K562 (cell line): ENCODE measurements at regions not wholly inside any gene's neighbourhood (a gene's known extent, or its start where the extent isn't known, plus 50 kb on each side); places are given as distances from the start of the nearest gene placed in this dataset.

ENCODE experiments used
- CBFA2T2 ChIP-seq: fragments of 450-650 bp; conservative IDR thresholded peaks from 2 replicates; pipeline ENCODE4 v1.6.1; 2017; ENCODE audit warnings: mild to moderate bottlenecking
- CEBPG ChIP-seq, 3 experiments: fragments of 200-800 bp in 1 of 3; sonication (Bioruptor generic) in 1 of 3; sonication (generic) in 1 of 3; formaldehyde crosslinking in 1 of 3; IDR thresholded peaks in 2 of 3; conservative IDR thresholded peaks in 1 of 3; 2 replicates each; pipeline versions ENCODE4 v1.6.1 to v1.8.0; 2016 to 2022; ENCODE audit warnings: missing compliant biosample characterization in 2 of 3, missing genetic modification characterization in 2 of 3, mild to moderate bottlenecking in 1 of 3, missing genetic modification reagents in 1 of 3
- FOSL1 ChIP-seq: fragments of 200-800 bp; sonication (Bioruptor generic); conservative IDR thresholded peaks from 2 replicates; pipeline ENCODE4 v1.6.1; 2016; ENCODE audit warnings: missing genetic modification characterization, missing compliant biosample characterization
- HINFP ChIP-seq: fragments of 450-650 bp; conservative IDR thresholded peaks from 2 replicates; pipeline ENCODE4 v1.6.1; 2016; ENCODE audit warnings: missing genetic modification characterization, low read depth, mild to moderate bottlenecking, control low read depth, missing compliant biosample characterization
- KDM5B ChIP-seq: fragments of 200-600 bp; sonication (generic); IDR thresholded peaks from 2 replicates; pipeline ENCODE4 v1.6.1; 2012; ENCODE audit warnings: low read depth, mild to moderate bottlenecking, moderate library complexity, low read length, control low read depth, inconsistent platforms; ENCODE audit not compliant: insufficient replicate concordance
- ZNF445 ChIP-seq: fragments of 250-450 bp; sonication (Bioruptor Pico); IDR thresholded peaks from 2 replicates; pipeline ENCODE4 v1.4.0; 2020; ENCODE audit warnings: low read depth, mild to moderate bottlenecking, moderate library complexity
- ZNF57 ChIP-seq: fragments of 450-650 bp; formaldehyde crosslinking; IDR thresholded peaks from 2 replicates; pipeline ENCODE4 v1.4.0; 2020; ENCODE audit warnings: mild to moderate bottlenecking, moderate library complexity
- TF ChIP-seq, protein P1 (sequence below): fragments of 200-600 bp; sonication (generic); IDR thresholded peaks from one replicate; pipeline ENCODE4 v1.6.1; 2012; ENCODE audit warnings: mild to moderate bottlenecking, low read depth, low read length, inconsistent platforms
- TF ChIP-seq, protein P2 (sequence below): sonication (generic); formaldehyde crosslinking; IDR thresholded peaks from 2 replicates; pipeline ENCODE4 v1.8.1; 2023; ENCODE audit warnings: mild to moderate bottlenecking, missing genetic modification reagents
- TF ChIP-seq, protein P3 (sequence below), 3 experiments: fragments of 200-800 bp in 1 of 3; sonication (Bioruptor generic) in 1 of 3; sonication (generic) in 1 of 3; formaldehyde crosslinking in 1 of 3; IDR thresholded peaks; 2 replicates each; pipeline versions ENCODE4 v1.6.1 to v1.8.0; 2016 to 2022; ENCODE audit warnings: mild to moderate bottlenecking in 2 of 3, missing compliant biosample characterization in 2 of 3, missing genetic modification characterization in 2 of 3, missing genetic modification reagents in 1 of 3

DNA sequence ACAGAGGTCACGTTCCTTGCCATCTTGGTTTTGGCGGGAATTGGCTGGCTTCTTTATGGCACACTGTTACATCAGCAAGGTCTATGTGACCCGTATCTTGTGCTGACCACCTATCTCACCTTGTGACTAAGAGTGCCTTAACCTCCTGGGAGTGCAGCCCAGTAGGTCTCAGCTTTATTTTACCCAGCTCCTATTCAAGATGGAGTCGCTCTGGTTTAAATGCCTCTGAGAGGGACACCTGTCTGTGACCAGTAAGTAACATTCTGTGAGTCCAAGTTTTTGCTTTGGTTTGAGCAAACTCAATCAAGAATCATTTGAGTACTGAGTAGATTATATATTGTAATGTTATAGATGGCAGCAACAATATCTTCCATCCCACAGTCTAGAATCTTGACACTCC lies 85.0 kb downstream of the BMP2 start (continued):
- TF ChIP-seq, protein P1, sequence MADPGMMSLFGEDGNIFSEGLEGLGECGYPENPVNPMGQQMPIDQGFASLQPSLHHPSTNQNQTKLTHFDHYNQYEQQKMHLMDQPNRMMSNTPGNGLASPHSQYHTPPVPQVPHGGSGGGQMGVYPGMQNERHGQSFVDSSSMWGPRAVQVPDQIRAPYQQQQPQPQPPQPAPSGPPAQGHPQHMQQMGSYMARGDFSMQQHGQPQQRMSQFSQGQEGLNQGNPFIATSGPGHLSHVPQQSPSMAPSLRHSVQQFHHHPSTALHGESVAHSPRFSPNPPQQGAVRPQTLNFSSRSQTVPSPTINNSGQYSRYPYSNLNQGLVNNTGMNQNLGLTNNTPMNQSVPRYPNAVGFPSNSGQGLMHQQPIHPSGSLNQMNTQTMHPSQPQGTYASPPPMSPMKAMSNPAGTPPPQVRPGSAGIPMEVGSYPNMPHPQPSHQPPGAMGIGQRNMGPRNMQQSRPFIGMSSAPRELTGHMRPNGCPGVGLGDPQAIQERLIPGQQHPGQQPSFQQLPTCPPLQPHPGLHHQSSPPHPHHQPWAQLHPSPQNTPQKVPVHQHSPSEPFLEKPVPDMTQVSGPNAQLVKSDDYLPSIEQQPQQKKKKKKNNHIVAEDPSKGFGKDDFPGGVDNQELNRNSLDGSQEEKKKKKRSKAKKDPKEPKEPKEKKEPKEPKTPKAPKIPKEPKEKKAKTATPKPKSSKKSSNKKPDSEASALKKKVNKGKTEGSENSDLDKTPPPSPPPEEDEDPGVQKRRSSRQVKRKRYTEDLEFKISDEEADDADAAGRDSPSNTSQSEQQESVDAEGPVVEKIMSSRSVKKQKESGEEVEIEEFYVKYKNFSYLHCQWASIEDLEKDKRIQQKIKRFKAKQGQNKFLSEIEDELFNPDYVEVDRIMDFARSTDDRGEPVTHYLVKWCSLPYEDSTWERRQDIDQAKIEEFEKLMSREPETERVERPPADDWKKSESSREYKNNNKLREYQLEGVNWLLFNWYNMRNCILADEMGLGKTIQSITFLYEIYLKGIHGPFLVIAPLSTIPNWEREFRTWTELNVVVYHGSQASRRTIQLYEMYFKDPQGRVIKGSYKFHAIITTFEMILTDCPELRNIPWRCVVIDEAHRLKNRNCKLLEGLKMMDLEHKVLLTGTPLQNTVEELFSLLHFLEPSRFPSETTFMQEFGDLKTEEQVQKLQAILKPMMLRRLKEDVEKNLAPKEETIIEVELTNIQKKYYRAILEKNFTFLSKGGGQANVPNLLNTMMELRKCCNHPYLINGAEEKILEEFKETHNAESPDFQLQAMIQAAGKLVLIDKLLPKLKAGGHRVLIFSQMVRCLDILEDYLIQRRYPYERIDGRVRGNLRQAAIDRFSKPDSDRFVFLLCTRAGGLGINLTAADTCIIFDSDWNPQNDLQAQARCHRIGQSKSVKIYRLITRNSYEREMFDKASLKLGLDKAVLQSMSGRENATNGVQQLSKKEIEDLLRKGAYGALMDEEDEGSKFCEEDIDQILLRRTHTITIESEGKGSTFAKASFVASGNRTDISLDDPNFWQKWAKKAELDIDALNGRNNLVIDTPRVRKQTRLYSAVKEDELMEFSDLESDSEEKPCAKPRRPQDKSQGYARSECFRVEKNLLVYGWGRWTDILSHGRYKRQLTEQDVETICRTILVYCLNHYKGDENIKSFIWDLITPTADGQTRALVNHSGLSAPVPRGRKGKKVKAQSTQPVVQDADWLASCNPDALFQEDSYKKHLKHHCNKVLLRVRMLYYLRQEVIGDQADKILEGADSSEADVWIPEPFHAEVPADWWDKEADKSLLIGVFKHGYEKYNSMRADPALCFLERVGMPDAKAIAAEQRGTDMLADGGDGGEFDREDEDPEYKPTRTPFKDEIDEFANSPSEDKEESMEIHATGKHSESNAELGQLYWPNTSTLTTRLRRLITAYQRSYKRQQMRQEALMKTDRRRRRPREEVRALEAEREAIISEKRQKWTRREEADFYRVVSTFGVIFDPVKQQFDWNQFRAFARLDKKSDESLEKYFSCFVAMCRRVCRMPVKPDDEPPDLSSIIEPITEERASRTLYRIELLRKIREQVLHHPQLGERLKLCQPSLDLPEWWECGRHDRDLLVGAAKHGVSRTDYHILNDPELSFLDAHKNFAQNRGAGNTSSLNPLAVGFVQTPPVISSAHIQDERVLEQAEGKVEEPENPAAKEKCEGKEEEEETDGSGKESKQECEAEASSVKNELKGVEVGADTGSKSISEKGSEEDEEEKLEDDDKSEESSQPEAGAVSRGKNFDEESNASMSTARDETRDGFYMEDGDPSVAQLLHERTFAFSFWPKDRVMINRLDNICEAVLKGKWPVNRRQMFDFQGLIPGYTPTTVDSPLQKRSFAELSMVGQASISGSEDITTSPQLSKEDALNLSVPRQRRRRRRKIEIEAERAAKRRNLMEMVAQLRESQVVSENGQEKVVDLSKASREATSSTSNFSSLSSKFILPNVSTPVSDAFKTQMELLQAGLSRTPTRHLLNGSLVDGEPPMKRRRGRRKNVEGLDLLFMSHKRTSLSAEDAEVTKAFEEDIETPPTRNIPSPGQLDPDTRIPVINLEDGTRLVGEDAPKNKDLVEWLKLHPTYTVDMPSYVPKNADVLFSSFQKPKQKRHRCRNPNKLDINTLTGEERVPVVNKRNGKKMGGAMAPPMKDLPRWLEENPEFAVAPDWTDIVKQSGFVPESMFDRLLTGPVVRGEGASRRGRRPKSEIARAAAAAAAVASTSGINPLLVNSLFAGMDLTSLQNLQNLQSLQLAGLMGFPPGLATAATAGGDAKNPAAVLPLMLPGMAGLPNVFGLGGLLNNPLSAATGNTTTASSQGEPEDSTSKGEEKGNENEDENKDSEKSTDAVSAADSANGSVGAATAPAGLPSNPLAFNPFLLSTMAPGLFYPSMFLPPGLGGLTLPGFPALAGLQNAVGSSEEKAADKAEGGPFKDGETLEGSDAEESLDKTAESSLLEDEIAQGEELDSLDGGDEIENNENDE: no peak
- TF ChIP-seq, protein P2, sequence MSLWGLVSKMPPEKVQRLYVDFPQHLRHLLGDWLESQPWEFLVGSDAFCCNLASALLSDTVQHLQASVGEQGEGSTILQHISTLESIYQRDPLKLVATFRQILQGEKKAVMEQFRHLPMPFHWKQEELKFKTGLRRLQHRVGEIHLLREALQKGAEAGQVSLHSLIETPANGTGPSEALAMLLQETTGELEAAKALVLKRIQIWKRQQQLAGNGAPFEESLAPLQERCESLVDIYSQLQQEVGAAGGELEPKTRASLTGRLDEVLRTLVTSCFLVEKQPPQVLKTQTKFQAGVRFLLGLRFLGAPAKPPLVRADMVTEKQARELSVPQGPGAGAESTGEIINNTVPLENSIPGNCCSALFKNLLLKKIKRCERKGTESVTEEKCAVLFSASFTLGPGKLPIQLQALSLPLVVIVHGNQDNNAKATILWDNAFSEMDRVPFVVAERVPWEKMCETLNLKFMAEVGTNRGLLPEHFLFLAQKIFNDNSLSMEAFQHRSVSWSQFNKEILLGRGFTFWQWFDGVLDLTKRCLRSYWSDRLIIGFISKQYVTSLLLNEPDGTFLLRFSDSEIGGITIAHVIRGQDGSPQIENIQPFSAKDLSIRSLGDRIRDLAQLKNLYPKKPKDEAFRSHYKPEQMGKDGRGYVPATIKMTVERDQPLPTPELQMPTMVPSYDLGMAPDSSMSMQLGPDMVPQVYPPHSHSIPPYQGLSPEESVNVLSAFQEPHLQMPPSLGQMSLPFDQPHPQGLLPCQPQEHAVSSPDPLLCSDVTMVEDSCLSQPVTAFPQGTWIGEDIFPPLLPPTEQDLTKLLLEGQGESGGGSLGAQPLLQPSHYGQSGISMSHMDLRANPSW: no peak
- TF ChIP-seq, protein P3, sequence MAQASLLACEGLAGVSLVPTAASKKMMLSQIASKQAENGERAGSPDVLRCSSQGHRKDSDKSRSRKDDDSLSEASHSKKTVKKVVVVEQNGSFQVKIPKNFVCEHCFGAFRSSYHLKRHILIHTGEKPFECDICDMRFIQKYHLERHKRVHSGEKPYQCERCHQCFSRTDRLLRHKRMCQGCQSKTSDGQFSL (CRISPR knock-in tag; IDR thresholded peaks at IDR 0.05): no peak
- TF ChIP-seq, protein P3 (tag; IDR thresholded peaks at IDR 0.05): no peak
- no peak for TF ChIP-seq HINFP
- TF ChIP-seq ZNF57: no peak
- no peak for TF ChIP-seq KDM5B
- TF ChIP-seq CEBPG (CRISPR knock-in tag; IDR thresholded peaks at IDR 0.05): no peak
- TF ChIP-seq CEBPG (tag; conservative IDR thresholded peaks at IDR 0.05 in 1 of 2, IDR thresholded peaks at IDR 0.05 in 1 of 2): no peak
- TF ChIP-seq CBFA2T2: no peak
- TF ChIP-seq ZNF445 (CRISPR knock-in tag): no peak
- TF ChIP-seq FOSL1 (tag): no peak
